ENCODE measurements at regions not wholly inside any gene's neighbourhood (a gene's known extent, or its start where the extent isn't known, plus 50 kb on each side); places are given as distances from the start of the nearest gene placed in this dataset.

- no peak for TF ChIP-seq EZH2phosphoT487 (IDR thresholded peaks at IDR 0.05; ENCODE audit: low read depth)
- TF ChIP-seq, protein P1, sequence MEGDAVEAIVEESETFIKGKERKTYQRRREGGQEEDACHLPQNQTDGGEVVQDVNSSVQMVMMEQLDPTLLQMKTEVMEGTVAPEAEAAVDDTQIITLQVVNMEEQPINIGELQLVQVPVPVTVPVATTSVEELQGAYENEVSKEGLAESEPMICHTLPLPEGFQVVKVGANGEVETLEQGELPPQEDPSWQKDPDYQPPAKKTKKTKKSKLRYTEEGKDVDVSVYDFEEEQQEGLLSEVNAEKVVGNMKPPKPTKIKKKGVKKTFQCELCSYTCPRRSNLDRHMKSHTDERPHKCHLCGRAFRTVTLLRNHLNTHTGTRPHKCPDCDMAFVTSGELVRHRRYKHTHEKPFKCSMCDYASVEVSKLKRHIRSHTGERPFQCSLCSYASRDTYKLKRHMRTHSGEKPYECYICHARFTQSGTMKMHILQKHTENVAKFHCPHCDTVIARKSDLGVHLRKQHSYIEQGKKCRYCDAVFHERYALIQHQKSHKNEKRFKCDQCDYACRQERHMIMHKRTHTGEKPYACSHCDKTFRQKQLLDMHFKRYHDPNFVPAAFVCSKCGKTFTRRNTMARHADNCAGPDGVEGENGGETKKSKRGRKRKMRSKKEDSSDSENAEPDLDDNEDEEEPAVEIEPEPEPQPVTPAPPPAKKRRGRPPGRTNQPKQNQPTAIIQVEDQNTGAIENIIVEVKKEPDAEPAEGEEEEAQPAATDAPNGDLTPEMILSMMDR (IDR thresholded peaks at IDR 0.05; ENCODE audit: low read depth, low read length) = no peak
These were observed 70.0 kb upstream of the FAT3 start for GRCh38 chr11:92154611-92155010.
